Suprapubic skin (tissue), 4 donors: ENCODE measurements at regions not wholly inside any gene's neighbourhood (a gene's known extent, or its start where the extent isn't known, plus 50 kb on each side); places are given as distances from the start of the nearest gene placed in this dataset.

ENCODE experiments used
- DNase-seq, 2 donors: peaks; one replicate each; pipeline ENCODE4 v3.0.0-alpha.2; 2019; ENCODE audit warnings: low spot score in 2 of 2
- H3K27ac ChIP-seq: fragments of 200-600 bp; sonication (generic); one replicate; pipeline ENCODE4 v1.5.1; 2019
- H3K27me3 ChIP-seq: fragments of 200-600 bp; sonication (generic); one replicate; pipeline ENCODE4 v1.5.1; 2019
- H3K36me3 ChIP-seq: fragments of 200-600 bp; sonication (generic); one replicate; pipeline ENCODE4 v1.5.1; 2019
- H3K4me1 ChIP-seq: fragments of 200-600 bp; sonication (generic); one replicate; pipeline ENCODE4 v1.5.1; 2019
- H3K4me3 ChIP-seq: fragments of 200-600 bp; sonication (generic); one replicate; pipeline ENCODE4 v1.5.1; 2019; ENCODE audit warnings: mild to moderate bottlenecking
- H3K9me3 ChIP-seq: fragments of 200-600 bp; sonication (generic); one replicate; pipeline ENCODE4 v1.5.1; 2019
- EP300 ChIP-seq: sonication (generic); formaldehyde crosslinking; IDR thresholded peaks from one replicate; pipeline ENCODE4 v1.6.1; 2017; ENCODE audit warnings: antibody characterized with exemption
- POLR2A ChIP-seq, 2 donors: fragments of 450-650 bp; IDR thresholded peaks; one replicate each; pipeline ENCODE4 v1.6.1; 2017; ENCODE audit warnings: antibody characterized with exemption in 2 of 2, mild to moderate bottlenecking in 2 of 2, moderate library complexity in 2 of 2
- POLR2AphosphoS5 ChIP-seq, 3 donors: sonication (generic); formaldehyde crosslinking; IDR thresholded peaks; one replicate each; pipeline ENCODE4 v1.6.1; 2017; ENCODE audit warnings: antibody characterized with exemption in 3 of 3
- WGBS: methylation state at CpG from one replicate; pipeline ENCODE4 v1.1.5; 2018; 5-methylcytosine and 5-hydroxymethylcytosine counted together
- TF ChIP-seq, protein P1 (sequence below), 2 donors: fragments of 200-600 bp in 1 of 2; fragments of 450-650 bp in 1 of 2; sonication (generic) in 1 of 2; IDR thresholded peaks; one replicate each; pipeline ENCODE4 v1.5.1; 2016 to 2019; ENCODE audit warnings: antibody characterized with exemption in 2 of 2, mild to moderate bottlenecking in 1 of 2, moderate library complexity in 1 of 2

DNA sequence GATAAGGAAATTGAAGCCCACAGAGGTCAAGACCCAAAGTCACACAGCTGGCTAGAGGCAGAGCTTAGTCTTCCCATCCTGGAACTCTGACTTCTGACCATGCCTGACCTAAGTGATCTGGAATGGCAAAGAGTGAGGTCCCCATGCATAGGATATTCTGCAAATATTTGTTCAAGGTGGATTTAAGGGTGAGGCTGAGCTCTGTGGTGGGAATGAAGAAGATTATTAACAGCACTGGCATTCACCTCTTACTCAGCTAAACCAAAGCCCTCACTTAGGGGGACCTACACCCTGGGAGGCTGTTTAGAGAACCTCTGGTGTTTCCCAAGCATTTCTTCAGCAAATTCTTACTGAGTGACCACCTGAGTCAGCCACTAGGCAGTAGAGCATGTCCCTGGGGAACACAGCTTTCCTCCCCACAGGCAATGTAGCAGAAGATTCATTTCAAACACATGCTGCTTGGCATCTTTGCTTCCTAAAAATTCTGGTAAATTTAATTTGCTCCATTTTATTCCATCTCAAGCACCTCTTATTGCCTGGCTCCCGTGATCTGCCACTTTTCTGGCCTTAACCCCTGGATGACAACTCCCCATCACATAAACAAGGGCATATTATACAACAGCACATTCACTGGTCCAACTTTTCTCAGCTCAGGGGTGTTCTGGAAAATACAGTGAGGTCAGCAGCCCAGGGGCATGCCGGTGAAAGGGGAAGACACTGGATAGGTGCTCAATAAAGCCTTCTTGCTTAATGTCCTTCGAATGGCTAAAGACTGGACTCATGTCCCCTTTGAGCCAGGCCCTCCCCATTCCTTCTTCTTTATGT, 176.0 kb downstream of the ABHD5 start:
- 79% methylated on average over 3 of the region's 3 CpGs for WGBS
- Histone ChIP-seq H3K36me3 (no peaks in the 10 kb centered on the region), H3K9me3 (no peaks in the 10 kb centered on the region), H3K4me1 (no peaks in the 10 kb centered on the region), H3K27me3 (peaks cover under 1% of the 10 kb centered on the region), H3K4me3 (no peak overlapping the region), H3K27ac (no peak overlapping the region)
- TF ChIP-seq POLR2A (IDR thresholded peaks at IDR 0.05) (no peak), EP300 (no peak), POLR2AphosphoS5 (IDR thresholded peaks at IDR 0.05) (no peak)
- TF ChIP-seq, protein P1, sequence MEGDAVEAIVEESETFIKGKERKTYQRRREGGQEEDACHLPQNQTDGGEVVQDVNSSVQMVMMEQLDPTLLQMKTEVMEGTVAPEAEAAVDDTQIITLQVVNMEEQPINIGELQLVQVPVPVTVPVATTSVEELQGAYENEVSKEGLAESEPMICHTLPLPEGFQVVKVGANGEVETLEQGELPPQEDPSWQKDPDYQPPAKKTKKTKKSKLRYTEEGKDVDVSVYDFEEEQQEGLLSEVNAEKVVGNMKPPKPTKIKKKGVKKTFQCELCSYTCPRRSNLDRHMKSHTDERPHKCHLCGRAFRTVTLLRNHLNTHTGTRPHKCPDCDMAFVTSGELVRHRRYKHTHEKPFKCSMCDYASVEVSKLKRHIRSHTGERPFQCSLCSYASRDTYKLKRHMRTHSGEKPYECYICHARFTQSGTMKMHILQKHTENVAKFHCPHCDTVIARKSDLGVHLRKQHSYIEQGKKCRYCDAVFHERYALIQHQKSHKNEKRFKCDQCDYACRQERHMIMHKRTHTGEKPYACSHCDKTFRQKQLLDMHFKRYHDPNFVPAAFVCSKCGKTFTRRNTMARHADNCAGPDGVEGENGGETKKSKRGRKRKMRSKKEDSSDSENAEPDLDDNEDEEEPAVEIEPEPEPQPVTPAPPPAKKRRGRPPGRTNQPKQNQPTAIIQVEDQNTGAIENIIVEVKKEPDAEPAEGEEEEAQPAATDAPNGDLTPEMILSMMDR (IDR thresholded peaks at IDR 0.05): no peak
- DNase-seq: peak in 1 of 2 donors; percentile 35

DNA sequence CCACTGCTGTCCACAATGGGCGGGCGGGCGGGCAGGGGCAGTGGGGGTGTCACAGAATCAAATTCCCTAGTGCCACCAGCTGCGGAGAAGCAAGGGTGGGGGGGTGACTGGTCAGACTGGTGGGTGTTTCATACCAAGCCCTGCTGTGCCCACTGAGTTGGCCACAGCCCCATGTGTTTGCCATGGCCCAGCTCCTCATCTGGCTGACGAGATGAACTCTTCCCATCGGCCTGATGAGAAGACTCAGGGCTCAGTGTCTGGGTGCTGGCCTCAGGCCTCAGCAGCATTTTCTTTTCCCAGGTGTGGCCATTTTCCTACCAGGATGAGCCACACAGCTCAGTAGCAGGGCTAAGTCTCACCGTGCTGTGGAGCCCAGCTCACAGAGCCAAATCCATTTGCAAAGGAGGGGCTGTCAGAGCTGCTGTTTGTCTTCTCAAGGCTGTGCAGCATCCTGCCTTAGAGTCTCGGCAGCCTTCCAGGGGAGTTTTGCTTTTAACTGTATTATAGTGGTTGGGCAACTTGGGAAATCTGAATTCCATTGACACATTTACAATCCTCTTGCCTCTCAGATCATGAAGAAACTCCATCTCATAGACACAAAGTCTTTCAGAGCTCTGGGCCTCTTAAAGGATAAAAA, 176.8 kb downstream of the ABHD5 start:
- H3K36me3 ChIP-seq: no peaks in the 10 kb centered on the region
- H3K27ac ChIP-seq: no peak overlapping the region
- no peaks in the 10 kb centered on the region for H3K9me3 ChIP-seq
- peak in 1 of 2 donors; percentile 45 for DNase-seq
- no peak for TF ChIP-seq POLR2AphosphoS5 (IDR thresholded peaks at IDR 0.05)
- TF ChIP-seq, protein P1 (IDR thresholded peaks at IDR 0.05): no peak
- no peak for TF ChIP-seq EP300
- no peak for TF ChIP-seq POLR2A (IDR thresholded peaks at IDR 0.05)
- H3K27me3 ChIP-seq: peaks cover 3% of the 10 kb centered on the region
- WGBS: 72% methylated on average over 6 of the region's 8 CpGs
- no peak overlapping the region for H3K4me3 ChIP-seq
- H3K4me1 ChIP-seq: no peaks in the 10 kb centered on the region

DNA sequence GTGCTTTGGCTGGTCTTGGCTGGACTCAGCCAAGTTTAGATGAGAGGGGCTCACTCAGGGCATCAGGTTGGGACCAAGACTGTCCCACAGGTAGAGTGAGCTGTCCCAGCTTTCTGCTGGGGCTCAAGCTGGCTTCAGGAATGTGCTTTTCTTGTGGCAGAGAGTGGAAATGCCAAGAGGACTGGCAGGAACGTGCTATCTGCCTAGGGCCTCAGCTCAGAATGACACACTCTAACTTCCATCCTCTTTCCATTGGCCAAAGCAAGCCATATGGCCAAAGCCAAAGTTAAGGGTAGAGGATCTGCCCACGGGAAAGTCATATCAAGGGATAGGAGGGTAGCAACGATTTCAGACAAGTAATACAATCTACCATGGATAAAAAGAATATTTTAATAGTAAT, 178.8 kb downstream of the ABHD5 start:
- no peak overlapping the region for H3K27ac ChIP-seq
- peaks cover 3% of the 10 kb centered on the region for H3K27me3 ChIP-seq
- H3K9me3 ChIP-seq: no peaks in the 10 kb centered on the region
- TF ChIP-seq EP300 (no peak), POLR2A (IDR thresholded peaks at IDR 0.05) (no peak), POLR2AphosphoS5 (IDR thresholded peaks at IDR 0.05) (no peak)
- TF ChIP-seq, protein P1 (IDR thresholded peaks at IDR 0.05): no peak
- 67% methylated on average over 3 of the region's 3 CpGs for WGBS
- no peaks in the 10 kb centered on the region for H3K36me3 ChIP-seq
- no peaks in the 10 kb centered on the region for H3K4me1 ChIP-seq
- H3K4me3 ChIP-seq: no peak overlapping the region
- DNase-seq: no peak

DNA sequence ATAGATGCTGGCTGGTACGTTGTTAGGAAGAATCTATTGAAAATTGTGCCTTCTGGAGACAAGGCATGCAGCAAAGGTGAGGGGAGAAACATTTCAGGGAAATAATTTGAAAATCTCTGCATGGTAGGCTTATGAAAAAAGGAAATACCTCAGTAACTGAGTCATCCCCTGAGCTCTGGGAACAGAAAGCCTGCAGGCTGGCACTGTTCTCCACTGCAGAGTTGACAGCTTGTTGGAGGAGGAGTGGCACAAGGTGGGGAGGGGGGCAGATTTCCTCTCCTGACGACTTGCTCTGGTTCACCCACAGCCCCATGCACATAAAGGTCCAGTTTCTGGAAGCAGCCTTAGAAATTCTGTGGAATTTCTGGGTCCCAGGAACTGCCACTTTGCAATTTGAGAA, 179.4 kb downstream of the ABHD5 start:
- Histone ChIP-seq H3K27ac (no peak overlapping the region), H3K36me3 (no peaks in the 10 kb centered on the region), H3K4me1 (no peaks in the 10 kb centered on the region), H3K4me3 (no peak overlapping the region), H3K9me3 (no peaks in the 10 kb centered on the region), H3K27me3 (peaks cover 3% of the 10 kb centered on the region)
- TF ChIP-seq POLR2A (IDR thresholded peaks at IDR 0.05): no peak
- no peak for TF ChIP-seq POLR2AphosphoS5 (IDR thresholded peaks at IDR 0.05)
- TF ChIP-seq EP300: no peak
- TF ChIP-seq, protein P1 (IDR thresholded peaks at IDR 0.05): no peak
- 19% methylated on average over 2 of the region's 2 CpGs for WGBS
- DNase-seq: no peak
